ENCODE measurements at regions not wholly inside any gene's neighbourhood (a gene's known extent, or its start where the extent isn't known, plus 50 kb on each side); places are given as distances from the start of the nearest gene placed in this dataset.

- DNase-seq: no peak
These were observed 116.6 kb upstream of the ADAMTSL1 start for GRCh38 chr9:18357321-18357720.

- DNase-seq: no peak
These were observed 115.6 kb upstream of the ADAMTSL1 start for GRCh38 chr9:18358325-18358724.

- no peak for DNase-seq
These were observed 114.6 kb upstream of the ADAMTSL1 start for GRCh38 chr9:18359335-18359734.

GRCh38 chr9:18360005-18360404, 113.9 kb upstream of the ADAMTSL1 start:
- DNase-seq: no peak

- no peak for DNase-seq
These were observed 112.3 kb upstream of the ADAMTSL1 start for GRCh38 chr9:18361646-18362045.

GRCh38 chr9:18362166-18362565, 111.8 kb upstream of the ADAMTSL1 start:
- DNase-seq: no peak

GRCh38 chr9:18362901-18363685, 110.9 kb upstream of the ADAMTSL1 start:
- no peak for DNase-seq

- DNase-seq: no peak
These were observed 108.3 kb upstream of the ADAMTSL1 start for GRCh38 chr9:18365651-18366050.

GRCh38 chr9:18366184-18366583, 107.8 kb upstream of the ADAMTSL1 start:
- DNase-seq: no peak

GRCh38 chr9:18368206-18368605, 105.7 kb upstream of the ADAMTSL1 start:
- no peak for DNase-seq

GRCh38 chr9:18371141-18371540, 102.8 kb upstream of the ADAMTSL1 start:
- no peak for DNase-seq

GRCh38 chr9:18371621-18372020, 102.3 kb upstream of the ADAMTSL1 start:
- DNase-seq: no peak

- no peak for DNase-seq
These were observed 94.7 kb upstream of the ADAMTSL1 start for GRCh38 chr9:18379073-18379811.

- DNase-seq: no peak
These were observed 91.7 kb upstream of the ADAMTSL1 start for GRCh38 chr9:18382243-18382642.

GRCh38 chr9:18384066-18384465, 89.9 kb upstream of the ADAMTSL1 start:
- DNase-seq: no peak

GRCh38 chr9:18385696-18386490, 88.1 kb upstream of the ADAMTSL1 start:
- no peak for DNase-seq

- no peak for DNase-seq
These were observed 83.6 kb upstream of the ADAMTSL1 start for GRCh38 chr9:18390393-18390792.

GRCh38 chr9:18393340-18394130, 80.4 kb upstream of the ADAMTSL1 start:
- DNase-seq: no peak

GRCh38 chr9:18394847-18395351, 79.1 kb upstream of the ADAMTSL1 start:
- DNase-seq: no peak

- DNase-seq: no peak
These were observed 77.7 kb upstream of the ADAMTSL1 start for GRCh38 chr9:18396102-18396728.

GRCh38 chr9:18397076-18397475, 76.9 kb upstream of the ADAMTSL1 start:
- DNase-seq: no peak

GRCh38 chr9:18398038-18398437, 75.9 kb upstream of the ADAMTSL1 start:
- no peak for DNase-seq

Data from CD4-positive, alpha-beta T cell treated with Interferon alpha-2 for 1 hour (primary cell).